Pulmonary artery endothelial cell (primary cell): ENCODE measurements at regions not wholly inside any gene's neighbourhood (a gene's known extent, or its start where the extent isn't known, plus 50 kb on each side); places are given as distances from the start of the nearest gene placed in this dataset.

ENCODE experiments used
- DNase-seq: peaks from one replicate; pipeline ENCODE4 v3.0.0-alpha.2; 2011; ENCODE audit warnings: low read depth, low spot score

DNA sequence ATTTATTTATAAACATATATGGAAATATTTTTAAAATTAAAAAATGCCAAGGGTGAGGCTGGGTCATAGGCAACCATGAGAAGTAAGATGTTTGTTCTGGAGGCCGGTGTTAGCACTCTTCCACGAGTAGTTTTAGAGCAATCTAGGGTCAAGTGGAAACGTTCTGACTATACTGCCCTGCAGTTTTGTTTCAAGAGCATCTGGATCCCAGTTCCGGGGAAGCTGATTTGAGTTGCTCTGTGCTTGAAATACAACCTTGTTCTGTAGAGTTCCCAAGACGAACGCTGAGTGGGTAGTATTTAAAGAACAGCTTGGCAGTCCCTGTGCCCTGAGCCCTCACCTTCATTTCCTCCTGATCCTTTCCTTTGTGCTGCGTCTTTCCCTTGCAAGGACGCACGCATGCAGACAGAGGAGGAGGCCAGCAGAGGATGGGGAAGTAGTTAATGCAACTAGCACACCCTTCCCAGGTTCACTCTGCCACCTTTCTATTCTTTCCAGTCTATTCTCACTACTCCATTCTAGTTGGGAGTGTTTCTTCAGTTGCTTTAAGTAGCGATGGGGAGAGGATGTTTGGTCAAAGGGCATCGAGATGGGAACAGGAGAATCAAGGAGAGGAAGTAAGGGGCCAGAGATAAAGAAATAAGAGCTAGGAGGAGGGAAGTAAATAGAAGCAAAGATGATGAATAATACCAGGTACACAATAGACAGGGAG lies 68.3 kb upstream of the ZSWIM6 start:
- DNase-seq, result peak; percentile 59

DNA sequence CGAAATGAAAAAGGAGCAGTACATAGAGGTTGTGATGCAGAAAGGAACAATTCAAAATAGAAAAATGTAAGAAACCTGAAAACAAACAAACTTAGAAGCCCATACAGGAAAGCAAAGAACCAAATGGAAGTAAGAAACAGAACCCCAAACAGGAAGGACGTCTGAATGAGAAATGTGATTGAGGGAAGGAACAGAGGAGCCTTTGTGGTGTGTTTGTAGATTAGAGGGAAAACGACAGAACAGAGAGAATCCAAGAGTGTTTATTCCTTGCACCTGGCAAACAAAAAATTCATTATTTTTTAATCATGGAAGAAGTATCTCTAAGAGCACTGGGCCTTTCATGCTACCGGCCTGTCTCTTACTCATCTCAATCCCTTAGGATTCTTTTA lies 67.8 kb upstream of the ZSWIM6 start:
- DNase-seq, result no peak

DNA sequence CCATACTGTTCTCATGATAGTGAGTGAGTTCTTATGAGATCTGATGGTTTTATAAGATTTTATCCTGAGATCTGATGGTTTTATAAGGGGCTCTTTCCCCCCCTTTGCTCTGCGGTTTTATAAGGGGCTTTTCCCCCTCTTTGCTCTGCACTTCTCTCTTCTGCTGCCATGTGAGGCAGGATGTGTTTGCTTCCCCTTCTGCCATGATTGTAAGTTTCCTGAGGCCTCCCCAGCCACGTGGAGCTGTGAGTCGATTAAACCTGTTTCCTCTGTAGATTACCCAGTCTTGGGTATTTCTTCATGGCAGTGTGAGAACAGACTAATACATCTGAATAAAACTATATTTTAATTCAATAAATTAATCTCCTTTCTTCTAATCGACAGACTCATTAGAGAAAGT lies 64.9 kb upstream of the ZSWIM6 start:
- DNase-seq, result no peak

GRCh38 chr5:61268871-61269270 lies 63.2 kb upstream of the ZSWIM6 start:
- no peak for DNase-seq

- no peak for DNase-seq
Measured at GRCh38 chr5:61270510-61271165, 61.4 kb upstream of the ZSWIM6 start.

GRCh38 chr5:61272688-61273087 lies 59.4 kb upstream of the ZSWIM6 start:
- DNase-seq, result no peak

DNA sequence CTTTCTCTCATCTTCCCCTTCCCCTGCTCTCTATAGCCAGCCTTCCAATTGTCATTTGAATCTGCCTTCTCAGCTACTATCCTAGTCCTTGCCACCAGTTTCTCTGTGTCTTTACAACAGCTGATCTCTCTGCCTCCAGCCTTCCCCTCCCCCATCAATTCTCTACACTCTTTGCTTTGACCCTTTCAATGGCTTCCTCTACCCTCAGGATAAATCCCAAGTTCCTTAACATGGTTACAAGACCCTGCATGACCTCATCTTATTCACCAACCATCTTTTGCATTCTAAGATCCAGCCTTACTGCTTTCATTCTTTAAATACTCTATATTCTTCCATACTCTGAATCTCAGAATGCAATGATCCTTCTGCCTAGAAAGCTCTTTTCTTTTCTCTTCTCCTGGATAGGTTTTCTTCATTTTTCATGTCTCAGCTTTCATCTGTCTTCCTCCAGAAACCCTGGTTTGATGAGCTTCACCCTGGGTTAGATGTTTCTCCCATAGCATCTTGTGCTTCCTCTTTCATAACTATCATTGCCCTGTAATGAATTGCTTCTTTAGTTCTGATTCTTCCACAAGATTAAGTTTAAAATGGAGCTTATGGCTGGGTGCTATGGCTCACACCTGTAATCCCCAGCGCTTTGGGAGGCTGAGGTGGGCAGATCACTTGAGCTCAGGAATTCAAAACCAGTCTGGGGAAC lies 58.6 kb upstream of the ZSWIM6 start:
- DNase-seq, result no peak

DNA sequence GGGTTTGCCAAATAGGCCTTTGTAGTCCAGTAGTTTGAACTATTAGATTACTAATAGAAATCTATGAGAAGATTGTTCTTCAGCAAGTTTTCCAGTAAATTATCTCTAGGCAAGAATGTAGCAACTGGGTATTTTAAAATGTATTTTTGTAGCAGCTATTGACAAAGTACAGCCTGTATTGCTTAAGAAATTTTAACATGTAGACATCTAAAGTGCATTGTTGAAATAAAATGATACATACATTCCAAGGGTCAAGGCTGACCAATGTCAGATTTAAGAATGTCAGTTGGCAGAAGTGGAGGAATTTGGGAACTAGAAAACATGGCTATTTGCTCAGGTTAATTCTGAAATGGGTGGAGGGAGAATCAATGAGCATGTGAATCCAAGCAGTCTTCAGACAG lies 57.5 kb upstream of the ZSWIM6 start:
- no peak for DNase-seq

GRCh38 chr5:61275841-61276240 lies 56.2 kb upstream of the ZSWIM6 start:
- DNase-seq, result no peak

DNA sequence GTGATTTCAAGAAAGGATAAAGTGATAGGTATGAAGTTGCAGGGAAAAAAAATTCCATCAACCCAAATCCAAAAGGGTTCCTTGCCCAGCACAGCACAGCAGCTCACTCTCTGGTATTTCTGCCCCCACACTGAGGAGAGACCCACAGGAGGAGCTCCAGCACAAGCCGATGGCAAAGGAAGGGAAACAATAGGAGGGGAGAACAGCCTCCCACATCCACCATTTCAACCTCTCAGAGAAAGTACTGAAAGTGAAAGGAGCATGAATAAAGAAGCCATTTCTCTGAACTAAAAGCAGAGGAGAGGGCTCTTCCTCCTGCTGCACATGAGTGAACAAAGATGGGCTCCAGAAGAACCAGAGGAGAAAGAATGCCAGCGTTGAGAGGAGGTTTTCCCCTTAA lies 54.9 kb upstream of the ZSWIM6 start:
- no peak for DNase-seq

DNA sequence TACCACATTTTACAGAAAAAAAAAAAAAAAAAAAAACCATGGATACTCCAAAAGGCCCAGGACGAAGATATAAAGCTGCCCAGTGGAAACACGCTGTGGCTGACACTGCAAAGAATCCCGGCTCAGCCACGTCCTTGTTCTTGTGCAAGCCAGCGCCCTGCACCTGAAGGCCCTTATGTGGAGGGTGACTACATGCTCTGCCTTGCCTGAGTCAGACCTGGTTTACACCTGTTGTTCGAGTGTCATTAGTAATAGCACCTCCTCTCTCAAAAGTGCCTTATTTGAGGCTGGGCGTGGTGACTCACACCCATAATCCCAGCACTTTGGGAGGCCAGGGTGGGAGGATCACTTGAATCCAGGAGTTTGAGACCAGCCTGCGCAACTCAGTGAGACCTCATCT lies 54.3 kb upstream of the ZSWIM6 start:
- DNase-seq, result no peak

- no peak for DNase-seq
Measured at GRCh38 chr5:61279725-61280124, 52.3 kb upstream of the ZSWIM6 start.

DNA sequence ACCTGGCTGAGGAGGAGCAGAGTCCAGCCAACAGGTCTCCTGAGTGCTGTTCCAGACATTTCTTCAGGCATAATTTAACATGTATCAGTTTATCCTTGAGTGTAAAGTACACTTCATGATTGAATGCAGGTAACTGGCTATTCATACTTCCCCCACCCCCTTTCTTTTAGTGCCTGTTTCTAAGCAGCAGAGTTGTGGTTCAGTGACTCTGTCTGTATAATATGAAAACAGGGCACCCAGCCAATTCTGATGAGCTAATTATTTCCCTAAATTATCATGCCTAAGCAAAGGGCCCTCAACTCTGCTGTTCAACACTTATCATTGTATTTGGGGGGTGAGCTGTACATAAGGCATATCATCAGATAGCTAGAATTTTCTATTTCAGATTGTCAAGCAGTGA lies 51.9 kb upstream of the ZSWIM6 start:
- DNase-seq, result no peak

GRCh38 chr5:61280761-61281427 lies 51.2 kb upstream of the ZSWIM6 start:
- no peak for DNase-seq

- no peak for DNase-seq
Measured at GRCh38 chr5:61281686-61282085, 50.4 kb upstream of the ZSWIM6 start.
